AG04450 (cell line): ENCODE measurements at regions not wholly inside any gene's neighbourhood (a gene's known extent, or its start where the extent isn't known, plus 50 kb on each side); places are given as distances from the start of the nearest gene placed in this dataset. TPM values are rescaled to one million over a fixed set of nuclear protein-coding genes. Genes with fewer than 3 reads are reported as not detected.
A peak's percentile ranks its signal among the peaks of the same experiment; 100 is the strongest.

Experiments
- CTCF ChIA-PET: fragments of 300-600, 350-600 bp; formaldehyde crosslinking; extraction: SDS; loops from one replicate; lab custom pipeline; 2022; ENCODE audit warnings: antibody characterized with exemption, inconsistent platforms; lab: Charles Lee
- POLR2A ChIA-PET: fragments of 350-600 bp; formaldehyde crosslinking; extraction: SDS; loops from one replicate; lab custom pipeline; 2021; ENCODE audit warnings: antibody characterized with exemption, inconsistent platforms; lab: Yijun Ruan, JAX
- DNase-seq: peaks from one replicate; pipeline ENCODE4 v3.0.0-alpha.2; 2011; ENCODE audit warnings: low read depth, low spot score
- H3K27ac ChIP-seq: one replicate; pipeline ENCODE4 v1.5.1; 2012; ENCODE audit warnings: low read depth, low read length, control low read depth
- H3K27me3 ChIP-seq: one replicate; pipeline ENCODE4 v1.6.0; 2012; ENCODE audit warnings: low read length; ENCODE audit not compliant: control insufficient read depth, insufficient read depth
- H3K4me3 ChIP-seq: 2 replicates; pipeline ENCODE4 v1.5.1; 2011; ENCODE audit warnings: mild to moderate bottlenecking, low read depth, low read length, control low read depth
- H3K9me3 ChIP-seq: 2 replicates; pipeline ENCODE4 v1.5.1; 2012; ENCODE audit warnings: low read length; ENCODE audit not compliant: control insufficient read depth, insufficient read depth
- small RNA-seq: library from RNA; depleted of rRNA; stranded (forward); fragments of <200 nt; gene quantifications from one replicate; pipeline ENCODE3, GENCODE V24; 2012; ENCODE audit warnings: low read depth; ENCODE audit not compliant: insufficient read length
- TF ChIP-seq, protein P1 (sequence below): IDR thresholded peaks from 2 replicates; pipeline ENCODE4 v1.5.1; 2011; ENCODE audit warnings: low read depth, low read length, control low read depth, inconsistent platforms

DNA sequence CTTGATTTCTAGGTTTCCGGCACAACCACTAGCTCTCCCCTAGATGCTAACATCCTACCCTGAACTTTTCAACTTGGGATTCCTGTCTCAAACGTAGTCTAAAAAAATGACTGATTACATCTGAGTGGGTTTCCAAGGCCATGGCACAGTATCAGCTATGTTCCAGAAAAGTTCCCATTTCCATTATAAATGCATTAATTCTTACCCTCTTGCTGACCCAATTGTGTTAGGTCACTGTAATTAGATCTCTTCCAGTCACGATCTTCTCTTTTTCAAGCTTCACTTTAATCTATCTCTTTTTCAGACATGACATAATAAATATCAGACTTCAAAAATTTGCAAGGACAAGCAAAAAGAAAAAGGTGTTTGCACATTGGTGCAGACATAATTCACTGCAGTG lies 50.6 kb upstream of the PDE5A start:
- DNase-seq = no peak
- Histone ChIP-seq H3K27ac (no peak overlapping the region), H3K4me3 (no peak overlapping the region; the same call in 1 of the 2 replicates), H3K9me3 (no peaks in the 10 kb centered on the region), H3K27me3 (no peaks in the 10 kb centered on the region)
- TF ChIP-seq, protein P1, sequence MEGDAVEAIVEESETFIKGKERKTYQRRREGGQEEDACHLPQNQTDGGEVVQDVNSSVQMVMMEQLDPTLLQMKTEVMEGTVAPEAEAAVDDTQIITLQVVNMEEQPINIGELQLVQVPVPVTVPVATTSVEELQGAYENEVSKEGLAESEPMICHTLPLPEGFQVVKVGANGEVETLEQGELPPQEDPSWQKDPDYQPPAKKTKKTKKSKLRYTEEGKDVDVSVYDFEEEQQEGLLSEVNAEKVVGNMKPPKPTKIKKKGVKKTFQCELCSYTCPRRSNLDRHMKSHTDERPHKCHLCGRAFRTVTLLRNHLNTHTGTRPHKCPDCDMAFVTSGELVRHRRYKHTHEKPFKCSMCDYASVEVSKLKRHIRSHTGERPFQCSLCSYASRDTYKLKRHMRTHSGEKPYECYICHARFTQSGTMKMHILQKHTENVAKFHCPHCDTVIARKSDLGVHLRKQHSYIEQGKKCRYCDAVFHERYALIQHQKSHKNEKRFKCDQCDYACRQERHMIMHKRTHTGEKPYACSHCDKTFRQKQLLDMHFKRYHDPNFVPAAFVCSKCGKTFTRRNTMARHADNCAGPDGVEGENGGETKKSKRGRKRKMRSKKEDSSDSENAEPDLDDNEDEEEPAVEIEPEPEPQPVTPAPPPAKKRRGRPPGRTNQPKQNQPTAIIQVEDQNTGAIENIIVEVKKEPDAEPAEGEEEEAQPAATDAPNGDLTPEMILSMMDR = no peak
- ChIA-PET CTCF (interaction anchor here (1.0 to 9.6 kb wide), 2 partner anchors 19 to 51 kb away, joined by 4 to 55 read pairs; partner anchors contain the start of gene PDE5A), POLR2A (interaction anchor here (1.5 to 2.3 kb wide), 3 partner anchors 20 to 56 kb away, joined by 5 to 14 read pairs (median 7); partner anchors contain the start of gene PDE5A)

GRCh38 chr4:119678761-119679160 lies 50.2 kb upstream of the PDE5A start:
- Histone ChIP-seq H3K27ac (no peak overlapping the region), H3K9me3 (no peaks in the 10 kb centered on the region), H3K27me3 (no peaks in the 10 kb centered on the region), H3K4me3 (peak overlapping the region; percentile 41)
- ChIA-PET CTCF (interaction anchor here (1.0 to 9.6 kb wide), 2 partner anchors 19 to 50 kb away, joined by 4 to 55 read pairs; partner anchors contain the start of gene PDE5A), POLR2A (interaction anchor here (0.9 to 2.3 kb wide), 4 partner anchors 13 to 56 kb away, joined by 3 to 14 read pairs (median 6); partner anchors contain the start of gene PDE5A)
- DNase-seq = no peak
- TF ChIP-seq, protein P1 = no peak

Small RNA genes in the stretch of these regions (small RNA-seq; reads per million reads assigned to genes)
- gene RF00019 = not detected
